GM19395 (cell line): ENCODE measurements at regions not wholly inside any gene's neighbourhood (a gene's known extent, or its start where the extent isn't known, plus 50 kb on each side); places are given as distances from the start of the nearest gene placed in this dataset.
"Not testable (repeated sequence)": the region's sequence is repeated elsewhere in the genome, so short reads cannot be mapped to it uniquely, and the experiment has no call there.

Experiments
- ATAC-seq: cut with Tn5 transposase; IDR thresholded peaks from one replicate; pipeline ENCODE4 v1.9.1; 2021; ENCODE audit warnings: mild to moderate bottlenecking, moderate library complexity; ENCODE audit not compliant: unreplicated experiment

- no peak for ATAC-seq
These were observed 473.0 kb downstream of the FAT4 start for GRCh38 chr4:125787707-125788106.

GRCh38 chr4:125789023-125789422 is 474.3 kb downstream of the FAT4 start:
- ATAC-seq, result no peak

GRCh38 chr4:125791896-125792295 is 477.1 kb downstream of the FAT4 start:
- no peak for ATAC-seq

GRCh38 chr4:125794989-125795388 is 480.2 kb downstream of the FAT4 start:
- no peak for ATAC-seq

GRCh38 chr4:125796138-125796537 is 481.4 kb downstream of the FAT4 start:
- no peak for ATAC-seq

GRCh38 chr4:125797621-125798020 is 482.9 kb downstream of the FAT4 start:
- ATAC-seq, result not testable (repeated sequence)

- ATAC-seq, result no peak
These were observed 486.6 kb downstream of the FAT4 start for GRCh38 chr4:125801373-125801772.

- no peak for ATAC-seq
These were observed 487.2 kb downstream of the FAT4 start for GRCh38 chr4:125801924-125802323.

GRCh38 chr4:125808022-125808421 is 493.3 kb downstream of the FAT4 start:
- no peak for ATAC-seq

GRCh38 chr4:125808570-125808969 is 493.8 kb downstream of the FAT4 start:
- ATAC-seq, result no peak

- ATAC-seq, result no peak
These were observed 497.1 kb downstream of the FAT4 start for GRCh38 chr4:125811892-125812291.

- no peak for ATAC-seq
These were observed 512.3 kb downstream of the FAT4 start for GRCh38 chr4:125826801-125827695.

- no peak for ATAC-seq
These were observed 512.9 kb downstream of the FAT4 start for GRCh38 chr4:125827696-125828052.

GRCh38 chr4:125828346-125828745 is 513.6 kb downstream of the FAT4 start:
- ATAC-seq, result no peak

- ATAC-seq, result no peak
These were observed 517.4 kb downstream of the FAT4 start for GRCh38 chr4:125832161-125832560.

- ATAC-seq, result no peak
These were observed 521.9 kb downstream of the FAT4 start for GRCh38 chr4:125836597-125837195.

- no peak for ATAC-seq
These were observed 522.9 kb downstream of the FAT4 start for GRCh38 chr4:125837493-125838201.

GRCh38 chr4:125838202-125838601 is 523.4 kb downstream of the FAT4 start:
- ATAC-seq, result no peak

GRCh38 chr4:125838924-125839323 is 524.2 kb downstream of the FAT4 start:
- ATAC-seq, result no peak

GRCh38 chr4:125843947-125844346 is 529.2 kb downstream of the FAT4 start:
- no peak for ATAC-seq

GRCh38 chr4:125847518-125847917 is 532.8 kb downstream of the FAT4 start:
- ATAC-seq, result no peak

GRCh38 chr4:125849869-125850268 is 535.1 kb downstream of the FAT4 start:
- ATAC-seq, result no peak
